ENCODE measurements at regions not wholly inside any gene's neighbourhood (a gene's known extent, or its start where the extent isn't known, plus 50 kb on each side); places are given as distances from the start of the nearest gene placed in this dataset.

GRCh38 chr7:113314594-113314993, 196.2 kb upstream of the SMIM30 start:
- Histone ChIP-seq H2AFZ (ENCODE audit: low read depth) (peak overlapping the region; percentile 7; the same call in 1 of the 2 replicates), H3K36me3 (replicated peaks in 1 of 2; ENCODE audit: control insufficient read depth in 1 of 2, insufficient read depth in 2 of 2, low read length in 1 of 2) (no peaks in the 10 kb centered on the region), H3K4me3 (ENCODE audit: low read depth in 2 of 2, low read length in 1 of 2) (no peak overlapping the region), H3K4me2 (no peak overlapping the region), H3K27me3 (ENCODE audit: insufficient read depth) (no peaks in the 10 kb centered on the region), H3K79me2 (ENCODE audit: insufficient read depth) (no peaks in the 10 kb centered on the region), H3K4me1 (ENCODE audit: control insufficient read depth in 1 of 2, insufficient read depth in 2 of 2, low read depth in 1 of 2, low read length in 1 of 2) (peaks cover 0 to 10% of the 10 kb centered on the region in 2 experiments; a peak in 1 of 4 replicates), H3K9ac (no peak overlapping the region), H3K27ac (ENCODE audit: low read depth in 2 of 2, low read length in 1 of 2) (peak overlapping the region in 1 of 2 experiments; percentile 58; a peak in 2 of 4 replicates), H3K9me2 (no peaks in the 10 kb centered on the region), H4K20me1 (ENCODE audit: insufficient read depth) (no peaks in the 10 kb centered on the region), H3K9me3 (no peaks in the 10 kb centered on the region), H3F3A (replicated peaks; ENCODE audit: insufficient read depth) (peaks cover 4% of the 10 kb centered on the region)
- no peak for DNase-seq
- ChIA-PET POLR2A (no interaction called here), CTCF (interaction anchor here (0.9 to 1.1 kb wide), 2 partner anchors 107 to 155 kb away, joined by 3 read pairs; no protein-coding TSS in a partner anchor)
- TF ChIP-seq TCF12 (IDR thresholded peaks at IDR 0.05) (0 out of 2 replicates have a peak, but pooled peaks have one; percentile 7), FOSL2 (IDR thresholded peaks at IDR 0.05; ENCODE audit: borderline replicate concordance, low read depth) (0 out of 2 replicates have a peak, but pooled peaks have one; percentile 6), FOXJ3 (CRISPR knock-in tag; IDR thresholded peaks at IDR 0.05) (no peak)
- 28% methylated on average over 2 of the region's 2 CpGs for WGBS (ENCODE audit: low lambda C conversion rate)

- H2AFZ ChIP-seq (ENCODE audit: low read depth) = no peak overlapping the region
- H4K20me1 ChIP-seq (ENCODE audit: insufficient read depth) = no peaks in the 10 kb centered on the region
- H3K4me2 ChIP-seq = no peak overlapping the region
- H3K4me3 ChIP-seq (ENCODE audit: low read depth in 2 of 2, low read length in 1 of 2) = no peak overlapping the region
- no peaks in the 10 kb centered on the region for H3K9me3 ChIP-seq
- no peaks in the 10 kb centered on the region for H3F3A ChIP-seq (replicated peaks; ENCODE audit: insufficient read depth)
- 85% methylated on average over 2 of the region's 2 CpGs for WGBS (ENCODE audit: low lambda C conversion rate)
- no peaks in the 10 kb centered on the region for H3K9me2 ChIP-seq
- DNase-seq = no peak
- CTCF ChIA-PET = interaction anchor here (0.8 to 1.0 kb wide), 2 partner anchors 10 to 13 kb away, joined by 3 read pairs; no protein-coding TSS in a partner anchor
- H3K36me3 ChIP-seq (replicated peaks in 1 of 2; ENCODE audit: control insufficient read depth in 1 of 2, insufficient read depth in 2 of 2, low read length in 1 of 2) = no peaks in the 10 kb centered on the region
- POLR2A ChIA-PET = no interaction called here
- no peak for TF ChIP-seq CTCF (IDR thresholded peaks at IDR 0.05)
- no peak for TF ChIP-seq EP300 (IDR thresholded peaks at IDR 0.05; ENCODE audit: borderline replicate concordance in 1 of 2, low read depth in 1 of 2, low read length in 1 of 2)
- no peak for TF ChIP-seq EZH2phosphoT487 (IDR thresholded peaks at IDR 0.05; ENCODE audit: borderline replicate concordance, low read depth)
- TF ChIP-seq MEF2A (IDR thresholded peaks at IDR 0.05; ENCODE audit: borderline replicate concordance, low read depth) = no peak
- TF ChIP-seq CHD2 (IDR thresholded peaks at IDR 0.05; ENCODE audit: low read length, partially characterized antibody) = no peak
- no peak for TF ChIP-seq USF2 (IDR thresholded peaks at IDR 0.05; ENCODE audit: borderline replicate concordance, low read depth, low read length)
- TF ChIP-seq MXI1 (IDR thresholded peaks at IDR 0.05; ENCODE audit: low read depth, low read length) = no peak
- H3K27me3 ChIP-seq (ENCODE audit: insufficient read depth) = no peaks in the 10 kb centered on the region
- no peaks in the 10 kb centered on the region; a peak in 1 of 4 replicates for H3K4me1 ChIP-seq (ENCODE audit: control insufficient read depth in 1 of 2, insufficient read depth in 2 of 2, low read depth in 1 of 2, low read length in 1 of 2)
- no peak overlapping the region for H3K9ac ChIP-seq
- H3K27ac ChIP-seq (ENCODE audit: low read depth in 2 of 2, low read length in 1 of 2) = no peak overlapping the region
- H3K79me2 ChIP-seq (ENCODE audit: insufficient read depth) = no peaks in the 10 kb centered on the region
Measured at GRCh38 chr7:113308399-113308798, 190.0 kb upstream of the SMIM30 start.
